Stimulated activated CD4-positive, alpha-beta T cell treated with anti-CD3 and anti-CD28 coated beads, Interleukin-1b, Interleukin-23, amount 100 ng/mL, for 1 hour (primary cell): ENCODE measurements at regions not wholly inside any gene's neighbourhood (a gene's known extent, or its start where the extent isn't known, plus 50 kb on each side); places are given as distances from the start of the nearest gene placed in this dataset.
"Not testable (repeated sequence)": the region's sequence is repeated elsewhere in the genome, so short reads cannot be mapped to it uniquely, and the experiment has no call there.

ENCODE experiments used
- DNase-seq, 2 donors: peaks; one replicate each; pipeline ENCODE4 v3.0.0-alpha.2; 2020; ENCODE audit warnings: low read depth in 2 of 2

GRCh38 chr1:200496937-200497336 lies 87.1 kb upstream of the ZNF281 start:
- DNase-seq: no peak

GRCh38 chr1:200495901-200496300 lies 86.1 kb upstream of the ZNF281 start:
- no peak for DNase-seq

GRCh38 chr1:200493344-200493743 lies 83.5 kb upstream of the ZNF281 start:
- no peak for DNase-seq

GRCh38 chr1:200491103-200491502 lies 81.3 kb upstream of the ZNF281 start:
- no peak for DNase-seq

GRCh38 chr1:200490183-200490582 lies 80.3 kb upstream of the ZNF281 start:
- no peak for DNase-seq

GRCh38 chr1:200488375-200489165 lies 78.7 kb upstream of the ZNF281 start:
- no peak for DNase-seq

GRCh38 chr1:200487650-200488049 lies 77.8 kb upstream of the ZNF281 start:
- no peak for DNase-seq

GRCh38 chr1:200486634-200487033 lies 76.8 kb upstream of the ZNF281 start:
- no peak for DNase-seq

- not testable (repeated sequence) for DNase-seq
These were observed 74.7 kb upstream of the ZNF281 start for GRCh38 chr1:200484438-200484946.

- peak; percentile 9 to 15 for DNase-seq
These were observed 73.8 kb upstream of the ZNF281 start for GRCh38 chr1:200483491-200484143.

- DNase-seq: no peak
These were observed 71.1 kb upstream of the ZNF281 start for GRCh38 chr1:200480964-200481363.

GRCh38 chr1:200479816-200480215 lies 70.0 kb upstream of the ZNF281 start:
- no peak for DNase-seq

- no peak for DNase-seq
These were observed 69.2 kb upstream of the ZNF281 start for GRCh38 chr1:200478945-200479558.

GRCh38 chr1:200478239-200478623 lies 68.4 kb upstream of the ZNF281 start:
- no peak for DNase-seq

GRCh38 chr1:200474633-200475032 lies 64.8 kb upstream of the ZNF281 start:
- no peak for DNase-seq

GRCh38 chr1:200473698-200474371 lies 64.0 kb upstream of the ZNF281 start:
- DNase-seq: no peak

- DNase-seq: no peak
These were observed 61.9 kb upstream of the ZNF281 start for GRCh38 chr1:200471739-200472138.

GRCh38 chr1:200468264-200469001 lies 58.6 kb upstream of the ZNF281 start:
- DNase-seq: no peak

GRCh38 chr1:200464784-200465400 lies 55.1 kb upstream of the ZNF281 start:
- no peak for DNase-seq
